ENCODE measurements at regions not wholly inside any gene's neighbourhood (a gene's known extent, or its start where the extent isn't known, plus 50 kb on each side); places are given as distances from the start of the nearest gene placed in this dataset.

GRCh38 chr1:38745476-38746401, 113.8 kb downstream of the RRAGC start:
- Histone ChIP-seq H3K79me2 (replicated peaks; ENCODE audit: insufficient read depth) (no peaks in the 10 kb centered on the region), H3K27ac (ENCODE audit: low read depth) (no peak overlapping the region), H3K4me1 (ENCODE audit: insufficient read depth) (peaks cover 6% of the 10 kb centered on the region), H3K36me3 (ENCODE audit: insufficient read depth) (no peaks in the 10 kb centered on the region), H2AFZ (no peak overlapping the region), H3K9me2 (ENCODE audit: insufficient read depth) (peaks cover 15% of the 10 kb centered on the region), H3K4me3 (no peak overlapping the region), H3K4me2 (no peak overlapping the region), H3K27me3 (ENCODE audit: insufficient read depth) (no peaks in the 10 kb centered on the region), H3F3A (replicated peaks; ENCODE audit: low read depth) (no peaks in the 10 kb centered on the region), H4K20me1 (replicated peaks; ENCODE audit: insufficient read depth) (no peaks in the 10 kb centered on the region)
- H3K4me3 Mint-ChIP-seq, result no peak overlapping the region
- no peak for TF ChIP-seq REST (IDR thresholded peaks at IDR 0.05; ENCODE audit: unreplicated experiment)
- TF ChIP-seq ZNF462 (CRISPR knock-in tag; IDR thresholded peaks at IDR 0.05), result no peak
- no peak for TF ChIP-seq EZH2phosphoT487 (IDR thresholded peaks at IDR 0.05; ENCODE audit: unreplicated experiment)
- TF ChIP-seq ETS1 (IDR thresholded peaks at IDR 0.05), result no peak
- no peak for TF ChIP-seq CREB1 (CRISPR knock-in tag; IDR thresholded peaks at IDR 0.05; ENCODE audit: low read depth)
- no peak for TF ChIP-seq EZH2 (IDR thresholded peaks at IDR 0.05; ENCODE audit: low read depth, unreplicated experiment)
- TF ChIP-seq JUNB (IDR thresholded peaks at IDR 0.05; ENCODE audit: unreplicated experiment), result no peak
- TF ChIP-seq ZNF114 (CRISPR knock-in tag; IDR thresholded peaks at IDR 0.05), result no peak
- TF ChIP-seq ZNF331 (CRISPR knock-in tag; IDR thresholded peaks at IDR 0.05; ENCODE audit: low read depth), result no peak
- TF ChIP-seq POLR2AphosphoS5 (IDR thresholded peaks at IDR 0.05; ENCODE audit: low read depth), result no peak
- TF ChIP-seq CTCF (conservative IDR thresholded peaks at IDR 0.05; ENCODE audit: low read depth in 2 of 2), result no peak
- no peak for TF ChIP-seq STAT1 (IDR thresholded peaks at IDR 0.05; ENCODE audit: unreplicated experiment)
- no peak for TF ChIP-seq NANOG (IDR thresholded peaks at IDR 0.05; ENCODE audit: borderline replicate concordance)
- H3K27ac Mint-ChIP-seq, result no peak overlapping the region; the same call in 1 of the 2 replicates
- H3K9me3 Mint-ChIP-seq, result no peaks in the 10 kb centered on the region
- no peaks in the 10 kb centered on the region; the same call in 2 of the 3 replicates for H3K36me3 Mint-ChIP-seq (ENCODE audit: low read depth)
- H3K27me3 Mint-ChIP-seq (ENCODE audit: insufficient read depth, low read depth, poor library complexity), result peaks cover 6% of the 10 kb centered on the region
- DNase-seq (ENCODE audit: low spot score) (no peak), ATAC-seq (no peak)
- H3K4me1 Mint-ChIP-seq, result peaks cover 22% of the 10 kb centered on the region

Measured in GM23338 (cell line).